ENCODE measurements at regions not wholly inside any gene's neighbourhood (a gene's known extent, or its start where the extent isn't known, plus 50 kb on each side); places are given as distances from the start of the nearest gene placed in this dataset.
A peak's percentile ranks its signal among the peaks of the same experiment; 100 is the strongest.
"Not testable (repeated sequence)": the region's sequence is repeated elsewhere in the genome, so short reads cannot be mapped to it uniquely, and the experiment has no call there.

GRCh38 chr10:7104379-7104778 lies 306.5 kb downstream of the SFMBT2 start:
- H3K4me1 ChIP-seq (ENCODE audit: insufficient read depth); H3K4me3 Mint-ChIP-seq; H2AFZ ChIP-seq; H3K36me3 Mint-ChIP-seq (ENCODE audit: low read depth); H3K4me1 Mint-ChIP-seq; ATAC-seq; H3K27me3 ChIP-seq (ENCODE audit: insufficient read depth); H3F3A ChIP-seq (replicated peaks; ENCODE audit: low read depth); H3K4me3 ChIP-seq; H3K36me3 ChIP-seq (ENCODE audit: insufficient read depth); H4K20me1 ChIP-seq (replicated peaks; ENCODE audit: insufficient read depth); DNase-seq (ENCODE audit: low spot score); H3K4me2 ChIP-seq; H3K27ac Mint-ChIP-seq; H3K9me2 ChIP-seq (ENCODE audit: insufficient read depth); H3K79me2 ChIP-seq (replicated peaks; ENCODE audit: insufficient read depth); H3K27ac ChIP-seq (ENCODE audit: low read depth); H3K27me3 Mint-ChIP-seq (ENCODE audit: insufficient read depth, low read depth, poor library complexity): not testable (repeated sequence)
- peaks cover 11% of the 10 kb centered on the region; the same call in 2 of the 3 replicates for H3K9me3 Mint-ChIP-seq

GRCh38 chr10:7102557-7103349 lies 308.1 kb downstream of the SFMBT2 start:
- H3K4me2 ChIP-seq: no peak overlapping the region
- H3K27me3 ChIP-seq (ENCODE audit: insufficient read depth): no peaks in the 10 kb centered on the region
- no peak overlapping the region for H3K27ac ChIP-seq (ENCODE audit: low read depth)
- Mint-ChIP-seq H3K4me3 (no peak overlapping the region), H3K4me1 (no peaks in the 10 kb centered on the region), H3K27ac (no peak overlapping the region), H3K27me3 (ENCODE audit: insufficient read depth, low read depth, poor library complexity) (no peaks in the 10 kb centered on the region), H3K9me3 (peaks cover 5% of the 10 kb centered on the region; the same call in 1 of the 3 replicates), H3K36me3 (ENCODE audit: low read depth) (no peaks in the 10 kb centered on the region)
- H4K20me1 ChIP-seq (replicated peaks; ENCODE audit: insufficient read depth): no peaks in the 10 kb centered on the region
- no peaks in the 10 kb centered on the region for H3K79me2 ChIP-seq (replicated peaks; ENCODE audit: insufficient read depth)
- peak overlapping the region; percentile 47; the same call in 1 of the 2 replicates for H2AFZ ChIP-seq
- ATAC-seq (no peak), DNase-seq (ENCODE audit: low spot score) (no peak)
- H3F3A ChIP-seq (replicated peaks; ENCODE audit: low read depth): no peaks in the 10 kb centered on the region
- H3K9me2 ChIP-seq (ENCODE audit: insufficient read depth): peaks cover 7% of the 10 kb centered on the region; the same call in 1 of the 2 replicates
- no peaks in the 10 kb centered on the region; the same call in 1 of the 2 replicates for H3K36me3 ChIP-seq (ENCODE audit: insufficient read depth)
- H3K4me1 ChIP-seq (ENCODE audit: insufficient read depth): no peaks in the 10 kb centered on the region
- H3K4me3 ChIP-seq: no peak overlapping the region
- TF ChIP-seq NANOG (IDR thresholded peaks at IDR 0.05; ENCODE audit: borderline replicate concordance): no peak
- TF ChIP-seq JUNB (IDR thresholded peaks at IDR 0.05; ENCODE audit: unreplicated experiment): no peak
- TF ChIP-seq ZNF462 (CRISPR knock-in tag; IDR thresholded peaks at IDR 0.05): no peak
- no peak for TF ChIP-seq REST (IDR thresholded peaks at IDR 0.05; ENCODE audit: unreplicated experiment)
- no peak for TF ChIP-seq POLR2AphosphoS5 (IDR thresholded peaks at IDR 0.05; ENCODE audit: low read depth)
- no peak for TF ChIP-seq ETS1 (IDR thresholded peaks at IDR 0.05)
- no peak for TF ChIP-seq ZNF114 (CRISPR knock-in tag; IDR thresholded peaks at IDR 0.05)
- TF ChIP-seq STAT1 (IDR thresholded peaks at IDR 0.05; ENCODE audit: unreplicated experiment): no peak
- TF ChIP-seq CREB1 (CRISPR knock-in tag; IDR thresholded peaks at IDR 0.05; ENCODE audit: low read depth): no peak
- TF ChIP-seq ZNF331 (CRISPR knock-in tag; IDR thresholded peaks at IDR 0.05; ENCODE audit: low read depth): no peak
- TF ChIP-seq EZH2 (IDR thresholded peaks at IDR 0.05; ENCODE audit: low read depth, unreplicated experiment): no peak
